Esophagus muscularis mucosa (tissue), 4 donors: ENCODE measurements at regions not wholly inside any gene's neighbourhood (a gene's known extent, or its start where the extent isn't known, plus 50 kb on each side); places are given as distances from the start of the nearest gene placed in this dataset.

Experiments used
- DNase-seq: peaks from one replicate; pipeline ENCODE4 v3.0.0-alpha.2; 2017; ENCODE audit errors: extremely low spot score
- H3K27ac ChIP-seq, 4 donors: fragments of 200-600 bp; sonication (generic); replicated peaks in 1 of 4; 1 replicate in 3 of 4; 2 replicates in 1 of 4; pipeline ENCODE4 v1.5.1; 2016 to 2019; ENCODE audit warnings: mild to moderate bottlenecking in 1 of 4
- H3K27me3 ChIP-seq, 4 donors: fragments of 200-600 bp; sonication (generic); one replicate each; pipeline versions ENCODE4 v1.5.1 to v1.6.0; 2016 to 2019
- H3K36me3 ChIP-seq, 4 donors: fragments of 200-600 bp; sonication (generic); one replicate each; pipeline ENCODE4 v1.5.1; 2016 to 2019
- H3K4me1 ChIP-seq, 4 donors: fragments of 200-600 bp; sonication (generic); one replicate each; pipeline ENCODE4 v1.5.1; 2016 to 2019
- H3K4me3 ChIP-seq, 4 donors: fragments of 200-600 bp; sonication (generic); 1 replicate in 2 of 4; 2 replicates in 2 of 4; pipeline ENCODE4 v1.5.1; 2016 to 2019; ENCODE audit warnings: mild to moderate bottlenecking in 4 of 4, moderate library complexity in 1 of 4
- H3K9me3 ChIP-seq, 4 donors: fragments of 200-600 bp; sonication (generic); 1 replicate in 3 of 4; 2 replicates in 1 of 4; pipeline ENCODE4 v1.5.1; 2016 to 2019
- EP300 ChIP-seq: sonication (generic); formaldehyde crosslinking; IDR thresholded peaks from one replicate; pipeline ENCODE4 v1.6.1; 2017; ENCODE audit warnings: antibody characterized with exemption
- POLR2A ChIP-seq: fragments of 450-650 bp; IDR thresholded peaks from one replicate; pipeline ENCODE4 v1.6.1; 2017; ENCODE audit warnings: antibody characterized with exemption, moderate library complexity, mild to moderate bottlenecking, low read depth
- POLR2AphosphoS5 ChIP-seq, 2 donors: sonication (generic); formaldehyde crosslinking; IDR thresholded peaks; one replicate each; pipeline ENCODE4 v1.6.1; 2017; ENCODE audit warnings: antibody characterized with exemption in 2 of 2
- WGBS: methylation state at CpG from one replicate; pipeline ENCODE4 v1.1.5; 2018; 5-methylcytosine and 5-hydroxymethylcytosine counted together
- intact Hi-C: fragments of 100-400 bp; cut with DNase I; formaldehyde crosslinking; loops from one replicate; pipeline ENCODE4 v1.15.1; 2023
- TF ChIP-seq, protein P1 (sequence below), 3 experiments: fragments of 200-600 bp in 2 of 3; fragments of 450-650 bp in 1 of 3; sonication (generic) in 2 of 3; IDR thresholded peaks; one replicate each; pipeline ENCODE4 v1.5.1; 2017 to 2019; ENCODE audit warnings: antibody characterized with exemption in 3 of 3, mild to moderate bottlenecking in 2 of 3, moderate library complexity in 1 of 3

GRCh38 chr15:96678386-96678785 is 347.9 kb downstream of the NR2F2 start:
- TF ChIP-seq EP300, result no peak
- TF ChIP-seq, protein P1, sequence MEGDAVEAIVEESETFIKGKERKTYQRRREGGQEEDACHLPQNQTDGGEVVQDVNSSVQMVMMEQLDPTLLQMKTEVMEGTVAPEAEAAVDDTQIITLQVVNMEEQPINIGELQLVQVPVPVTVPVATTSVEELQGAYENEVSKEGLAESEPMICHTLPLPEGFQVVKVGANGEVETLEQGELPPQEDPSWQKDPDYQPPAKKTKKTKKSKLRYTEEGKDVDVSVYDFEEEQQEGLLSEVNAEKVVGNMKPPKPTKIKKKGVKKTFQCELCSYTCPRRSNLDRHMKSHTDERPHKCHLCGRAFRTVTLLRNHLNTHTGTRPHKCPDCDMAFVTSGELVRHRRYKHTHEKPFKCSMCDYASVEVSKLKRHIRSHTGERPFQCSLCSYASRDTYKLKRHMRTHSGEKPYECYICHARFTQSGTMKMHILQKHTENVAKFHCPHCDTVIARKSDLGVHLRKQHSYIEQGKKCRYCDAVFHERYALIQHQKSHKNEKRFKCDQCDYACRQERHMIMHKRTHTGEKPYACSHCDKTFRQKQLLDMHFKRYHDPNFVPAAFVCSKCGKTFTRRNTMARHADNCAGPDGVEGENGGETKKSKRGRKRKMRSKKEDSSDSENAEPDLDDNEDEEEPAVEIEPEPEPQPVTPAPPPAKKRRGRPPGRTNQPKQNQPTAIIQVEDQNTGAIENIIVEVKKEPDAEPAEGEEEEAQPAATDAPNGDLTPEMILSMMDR (IDR thresholded peaks at IDR 0.05), result no peak
- TF ChIP-seq POLR2A, result no peak
- no peak for TF ChIP-seq POLR2AphosphoS5 (IDR thresholded peaks at IDR 0.05)
- Histone ChIP-seq H3K27me3 (no peaks in the 10 kb centered on the region), H3K4me1 (no peaks in the 10 kb centered on the region), H3K36me3 (no peaks in the 10 kb centered on the region), H3K27ac (no peak overlapping the region), H3K4me3 (no peak overlapping the region), H3K9me3 (no peaks in the 10 kb centered on the region)
- intact Hi-C loops, result no loop called here
- WGBS, result 85% methylated on average over 3 of the region's 3 CpGs
- DNase-seq, result no peak

DNA sequence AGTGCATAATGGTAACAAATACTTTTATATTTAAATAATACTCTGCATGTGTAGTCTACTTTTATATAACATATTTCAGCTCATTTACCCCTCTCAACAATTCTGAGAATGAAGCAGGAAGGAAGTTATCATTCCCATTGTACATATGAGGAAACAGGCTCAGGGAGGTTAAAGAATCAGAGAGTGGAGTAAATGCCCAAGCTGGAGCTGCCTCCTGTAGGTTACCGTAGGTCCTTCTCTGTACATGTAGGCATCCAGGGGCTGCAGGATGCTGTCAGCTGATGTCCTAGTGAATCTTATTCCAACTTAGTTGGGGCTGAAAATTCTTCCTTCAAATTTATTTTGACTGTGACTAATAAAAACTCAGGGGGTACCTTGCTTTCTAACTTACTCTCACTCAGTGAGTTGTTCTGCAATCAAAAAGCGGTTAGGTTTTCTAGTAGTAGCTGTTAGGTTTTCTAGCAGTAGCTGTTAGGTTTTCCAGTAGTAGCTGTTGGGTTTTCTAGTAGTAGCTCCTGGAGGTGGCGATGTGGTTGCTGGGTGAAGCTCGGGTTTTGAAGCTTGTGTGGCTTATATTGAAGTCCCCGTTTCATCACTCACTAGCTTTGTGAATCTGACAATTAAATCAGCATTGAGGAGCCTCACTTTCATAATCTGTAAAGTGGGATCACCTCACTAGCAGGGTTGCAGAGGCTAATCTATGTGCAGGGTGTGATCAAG is 357.0 kb downstream of the NR2F2 start:
- DNase-seq, result no peak
- Histone ChIP-seq H3K4me3 (no peak overlapping the region), H3K27ac (no peak overlapping the region), H3K9me3 (no peaks in the 10 kb centered on the region), H3K4me1 (no peaks in the 10 kb centered on the region), H3K36me3 (no peaks in the 10 kb centered on the region), H3K27me3 (no peaks in the 10 kb centered on the region)
- 92% methylated on average over 5 of the region's 5 CpGs for WGBS
- intact Hi-C loops, result no loop called here
- no peak for TF ChIP-seq POLR2A
- TF ChIP-seq, protein P1 (IDR thresholded peaks at IDR 0.05), result no peak
- TF ChIP-seq EP300, result no peak
- TF ChIP-seq POLR2AphosphoS5 (IDR thresholded peaks at IDR 0.05), result no peak

- 69% methylated on average over 3 of the region's 3 CpGs for WGBS
- Histone ChIP-seq H3K27ac (no peak overlapping the region), H3K36me3 (no peaks in the 10 kb centered on the region), H3K4me1 (peaks cover 0 to 21% (median 18%) of the 10 kb centered on the region in 4 donors), H3K9me3 (no peaks in the 10 kb centered on the region), H3K4me3 (no peak overlapping the region), H3K27me3 (no peaks in the 10 kb centered on the region)
- intact Hi-C loops, result no loop called here
- DNase-seq, result no peak
- no peak for TF ChIP-seq POLR2AphosphoS5 (IDR thresholded peaks at IDR 0.05)
- no peak for TF ChIP-seq EP300
- TF ChIP-seq POLR2A, result no peak
- TF ChIP-seq, protein P1 (IDR thresholded peaks at IDR 0.05), result no peak
These were observed 360.2 kb downstream of the NR2F2 start for GRCh38 chr15:96690733-96691132.

- Histone ChIP-seq H3K36me3 (no peaks in the 10 kb centered on the region), H3K27ac (peak overlapping the region in 1 of 4 donors; percentile 2), H3K4me1 (peaks cover 0 to 21% (median 18%) of the 10 kb centered on the region in 4 donors), H3K27me3 (no peaks in the 10 kb centered on the region), H3K9me3 (no peaks in the 10 kb centered on the region), H3K4me3 (no peak overlapping the region)
- DNase-seq, result no peak
- intact Hi-C loops, result no loop called here
- 84% methylated on average over 7 of the region's 7 CpGs for WGBS
- TF ChIP-seq, protein P1 (IDR thresholded peaks at IDR 0.05), result no peak
- TF ChIP-seq POLR2A (no peak), POLR2AphosphoS5 (IDR thresholded peaks at IDR 0.05) (no peak)
These were observed 362.3 kb downstream of the NR2F2 start for GRCh38 chr15:96692826-96693225.

DNA sequence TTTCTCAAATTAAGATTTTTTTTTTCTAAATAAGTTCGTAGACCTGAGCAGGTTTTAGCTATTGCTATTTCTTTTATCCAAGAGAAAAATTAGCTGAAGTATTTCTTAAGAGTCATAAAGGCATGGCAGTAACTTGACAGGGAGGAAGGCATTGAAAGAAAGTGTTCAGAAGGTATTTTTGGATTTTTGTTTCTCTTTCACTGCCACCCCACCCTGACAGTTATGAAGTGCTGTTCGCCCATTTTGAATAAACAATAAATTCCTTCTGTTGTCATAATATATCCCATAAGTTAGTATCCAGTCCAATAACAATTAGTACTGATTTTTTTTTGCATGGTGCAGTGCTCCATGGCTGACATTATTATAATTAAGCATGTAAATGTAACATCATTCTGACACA is 363.0 kb downstream of the NR2F2 start:
- TF ChIP-seq, protein P1 (IDR thresholded peaks at IDR 0.05), result no peak
- no peak for TF ChIP-seq POLR2A
- TF ChIP-seq POLR2AphosphoS5 (IDR thresholded peaks at IDR 0.05), result no peak
- TF ChIP-seq EP300, result no peak
- no peaks in the 10 kb centered on the region for H3K36me3 ChIP-seq
- intact Hi-C loops, result no loop called here
- H3K27me3 ChIP-seq, result no peaks in the 10 kb centered on the region
- H3K27ac ChIP-seq, result peak overlapping the region; percentile 2 to 58 (median 34)
- no peak overlapping the region for H3K4me3 ChIP-seq
- no peaks in the 10 kb centered on the region for H3K9me3 ChIP-seq
- WGBS, result 51% methylated on average over 2 of the region's 2 CpGs
- DNase-seq, result no peak
- peaks cover 0 to 21% (median 18%) of the 10 kb centered on the region in 4 donors for H3K4me1 ChIP-seq
